GM12891 (cell line): ENCODE measurements at regions not wholly inside any gene's neighbourhood (a gene's known extent, or its start where the extent isn't known, plus 50 kb on each side); places are given as distances from the start of the nearest gene placed in this dataset.

ENCODE experiments used
- POLR2A ChIP-seq: IDR thresholded peaks from 2 replicates; pipeline ENCODE4 v1.6.1; 2011; ENCODE audit warnings: low read depth, low read length, control low read depth
- POLR2AphosphoS5 ChIP-seq: IDR thresholded peaks from 2 replicates; pipeline ENCODE4 v1.6.1; 2011; ENCODE audit warnings: low read depth, low read length, control low read depth

GRCh38 chr4:164377277-164377676 lies 376.7 kb upstream of the SMIM31 start:
- TF ChIP-seq POLR2AphosphoS5 (no peak), POLR2A (no peak)
